ENCODE measurements at regions not wholly inside any gene's neighbourhood (a gene's known extent, or its start where the extent isn't known, plus 50 kb on each side); places are given as distances from the start of the nearest gene placed in this dataset.

DNA sequence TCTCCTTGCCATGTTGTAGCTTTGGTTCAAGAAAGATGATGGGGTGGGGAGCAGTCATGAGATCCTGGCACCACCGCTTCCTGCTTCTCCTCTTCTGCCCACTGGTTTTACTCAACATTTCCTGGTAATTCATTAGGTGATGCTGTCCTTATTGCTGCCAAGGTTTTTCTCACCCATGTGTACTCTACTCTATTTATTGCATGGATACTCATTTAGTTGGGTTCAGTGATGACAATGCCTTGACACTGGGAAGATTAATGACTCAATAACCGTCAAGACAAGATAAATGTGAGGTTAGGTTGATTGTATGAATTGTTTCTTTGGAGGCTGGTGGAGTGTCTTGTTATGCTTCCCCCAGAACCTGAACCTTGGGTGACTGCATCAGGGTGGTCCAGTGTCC, 484.2 kb downstream of the SIPA1L2 start:
- TF ChIP-seq, protein P1, sequence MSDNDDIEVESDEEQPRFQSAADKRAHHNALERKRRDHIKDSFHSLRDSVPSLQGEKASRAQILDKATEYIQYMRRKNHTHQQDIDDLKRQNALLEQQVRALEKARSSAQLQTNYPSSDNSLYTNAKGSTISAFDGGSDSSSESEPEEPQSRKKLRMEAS (IDR thresholded peaks at IDR 0.05; ENCODE audit: insufficient read depth, insufficient read length) = no peak
- TF ChIP-seq, protein P2, sequence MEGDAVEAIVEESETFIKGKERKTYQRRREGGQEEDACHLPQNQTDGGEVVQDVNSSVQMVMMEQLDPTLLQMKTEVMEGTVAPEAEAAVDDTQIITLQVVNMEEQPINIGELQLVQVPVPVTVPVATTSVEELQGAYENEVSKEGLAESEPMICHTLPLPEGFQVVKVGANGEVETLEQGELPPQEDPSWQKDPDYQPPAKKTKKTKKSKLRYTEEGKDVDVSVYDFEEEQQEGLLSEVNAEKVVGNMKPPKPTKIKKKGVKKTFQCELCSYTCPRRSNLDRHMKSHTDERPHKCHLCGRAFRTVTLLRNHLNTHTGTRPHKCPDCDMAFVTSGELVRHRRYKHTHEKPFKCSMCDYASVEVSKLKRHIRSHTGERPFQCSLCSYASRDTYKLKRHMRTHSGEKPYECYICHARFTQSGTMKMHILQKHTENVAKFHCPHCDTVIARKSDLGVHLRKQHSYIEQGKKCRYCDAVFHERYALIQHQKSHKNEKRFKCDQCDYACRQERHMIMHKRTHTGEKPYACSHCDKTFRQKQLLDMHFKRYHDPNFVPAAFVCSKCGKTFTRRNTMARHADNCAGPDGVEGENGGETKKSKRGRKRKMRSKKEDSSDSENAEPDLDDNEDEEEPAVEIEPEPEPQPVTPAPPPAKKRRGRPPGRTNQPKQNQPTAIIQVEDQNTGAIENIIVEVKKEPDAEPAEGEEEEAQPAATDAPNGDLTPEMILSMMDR (IDR thresholded peaks at IDR 0.05; ENCODE audit: extremely low read depth in 1 of 2, insufficient read depth in 1 of 2, low read depth in 1 of 2, low read length in 2 of 2) = no peak
- TF ChIP-seq POLR2AphosphoS5 (IDR thresholded peaks at IDR 0.05; ENCODE audit: insufficient read depth, low read depth, low read length) = no peak
- no peak for TF ChIP-seq FOS (IDR thresholded peaks at IDR 0.05; ENCODE audit: borderline replicate concordance, insufficient read depth, low read length)
- TF ChIP-seq POLR2A (IDR thresholded peaks at IDR 0.05; ENCODE audit: low read depth, low read length) = no peak
- no peak for TF ChIP-seq MYC (IDR thresholded peaks at IDR 0.05; ENCODE audit: low read depth, low read length)

Data from endothelial cell of umbilical vein (primary cell).